CD4-positive, alpha-beta T cell treated with Interleukin-1 beta for 1 hour (primary cell): ENCODE measurements at regions not wholly inside any gene's neighbourhood (a gene's known extent, or its start where the extent isn't known, plus 50 kb on each side); places are given as distances from the start of the nearest gene placed in this dataset.
"Not testable (repeated sequence)": the region's sequence is repeated elsewhere in the genome, so short reads cannot be mapped to it uniquely, and the experiment has no call there.

Experiments
- DNase-seq, 2 donors: peaks; one replicate each; pipeline ENCODE4 v3.0.0-alpha.2; 2020 to 2022

GRCh38 chr3:112736805-112737566 is 96.0 kb upstream of the CCDC80 start:
- peak in 1 of 2 donors; percentile 21 for DNase-seq

GRCh38 chr3:112736386-112736785 is 95.4 kb upstream of the CCDC80 start:
- no peak for DNase-seq

GRCh38 chr3:112735926-112736325 is 95.0 kb upstream of the CCDC80 start:
- no peak for DNase-seq

- DNase-seq, result peak; percentile 68 to 72
These were observed 93.9 kb upstream of the CCDC80 start for GRCh38 chr3:112734736-112735350.

GRCh38 chr3:112734171-112734570 is 93.2 kb upstream of the CCDC80 start:
- no peak for DNase-seq

GRCh38 chr3:112730210-112730609 is 89.3 kb upstream of the CCDC80 start:
- DNase-seq, result no peak

GRCh38 chr3:112721231-112721630 is 80.3 kb upstream of the CCDC80 start:
- DNase-seq, result no peak

GRCh38 chr3:112718967-112719366 is 78.0 kb upstream of the CCDC80 start:
- DNase-seq, result no peak

GRCh38 chr3:112718516-112718915 is 77.6 kb upstream of the CCDC80 start:
- no peak for DNase-seq

GRCh38 chr3:112709911-112710310 is 69.0 kb upstream of the CCDC80 start:
- DNase-seq, result no peak

GRCh38 chr3:112699436-112699978 is 58.6 kb upstream of the CCDC80 start:
- no peak for DNase-seq

- DNase-seq, result not testable (repeated sequence)
These were observed 57.5 kb upstream of the CCDC80 start for GRCh38 chr3:112698442-112698841.

GRCh38 chr3:112696244-112696643 is 55.3 kb upstream of the CCDC80 start:
- DNase-seq, result not testable (repeated sequence)

GRCh38 chr3:112695377-112696108 is 54.6 kb upstream of the CCDC80 start:
- not testable (repeated sequence) for DNase-seq

GRCh38 chr3:112694906-112695305 is 54.0 kb upstream of the CCDC80 start:
- DNase-seq, result not testable (repeated sequence)

GRCh38 chr3:112693186-112693585 is 52.2 kb upstream of the CCDC80 start:
- no peak for DNase-seq
